GM21529 (cell line): ENCODE measurements at regions not wholly inside any gene's neighbourhood (a gene's known extent, or its start where the extent isn't known, plus 50 kb on each side); places are given as distances from the start of the nearest gene placed in this dataset.
A peak's percentile ranks its signal among the peaks of the same experiment; 100 is the strongest.

ENCODE experiments used
- ATAC-seq: cut with Tn5 transposase; IDR thresholded peaks from one replicate; pipeline ENCODE4 v1.9.1; 2021; ENCODE audit not compliant: unreplicated experiment

DNA sequence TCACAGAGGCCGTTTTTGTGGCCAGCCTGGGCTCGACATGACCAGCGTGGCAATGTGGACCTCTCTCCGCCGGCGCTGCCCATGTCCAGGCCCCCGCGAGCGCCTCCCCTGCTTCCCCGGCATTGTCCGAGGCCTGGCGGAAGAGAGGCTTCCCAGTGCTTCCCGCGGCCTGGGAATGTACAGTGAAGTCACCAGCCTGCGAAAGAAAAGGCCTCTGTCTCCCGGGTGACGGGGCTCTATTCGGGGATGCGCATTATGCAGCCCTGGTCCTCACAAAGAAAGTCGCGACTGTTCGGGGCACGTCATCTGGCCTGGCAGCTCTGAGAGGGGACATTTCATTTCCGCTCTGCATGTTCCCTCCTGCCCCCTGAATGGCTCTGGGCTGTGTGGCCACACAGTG is 109.2 kb upstream of the AGAP1 start:
- ATAC-seq: no peak

DNA sequence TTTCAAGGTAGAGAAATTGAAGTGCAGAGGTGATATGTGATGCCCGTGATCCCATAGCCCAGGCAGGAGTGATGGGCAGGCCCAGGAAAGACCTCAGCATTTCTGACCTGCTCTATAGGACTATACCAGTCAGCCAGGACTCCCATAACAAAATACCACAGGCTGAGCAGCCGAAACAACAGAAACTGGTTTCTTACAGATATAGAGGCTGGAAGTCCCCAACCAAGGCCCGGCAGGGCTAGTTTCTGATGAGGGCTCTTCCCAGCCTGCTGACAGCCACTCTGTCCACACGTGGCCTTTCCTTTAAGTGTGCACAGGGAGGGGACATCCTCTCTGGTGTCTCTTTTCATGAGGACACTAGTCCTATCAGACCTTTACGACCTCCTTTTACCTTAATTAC is 104.2 kb upstream of the AGAP1 start:
- ATAC-seq: no peak

GRCh38 chr2:235390108-235390815 is 103.6 kb upstream of the AGAP1 start:
- peak; percentile 78 for ATAC-seq

GRCh38 chr2:235390816-235391194 is 103.0 kb upstream of the AGAP1 start:
- no peak for ATAC-seq

DNA sequence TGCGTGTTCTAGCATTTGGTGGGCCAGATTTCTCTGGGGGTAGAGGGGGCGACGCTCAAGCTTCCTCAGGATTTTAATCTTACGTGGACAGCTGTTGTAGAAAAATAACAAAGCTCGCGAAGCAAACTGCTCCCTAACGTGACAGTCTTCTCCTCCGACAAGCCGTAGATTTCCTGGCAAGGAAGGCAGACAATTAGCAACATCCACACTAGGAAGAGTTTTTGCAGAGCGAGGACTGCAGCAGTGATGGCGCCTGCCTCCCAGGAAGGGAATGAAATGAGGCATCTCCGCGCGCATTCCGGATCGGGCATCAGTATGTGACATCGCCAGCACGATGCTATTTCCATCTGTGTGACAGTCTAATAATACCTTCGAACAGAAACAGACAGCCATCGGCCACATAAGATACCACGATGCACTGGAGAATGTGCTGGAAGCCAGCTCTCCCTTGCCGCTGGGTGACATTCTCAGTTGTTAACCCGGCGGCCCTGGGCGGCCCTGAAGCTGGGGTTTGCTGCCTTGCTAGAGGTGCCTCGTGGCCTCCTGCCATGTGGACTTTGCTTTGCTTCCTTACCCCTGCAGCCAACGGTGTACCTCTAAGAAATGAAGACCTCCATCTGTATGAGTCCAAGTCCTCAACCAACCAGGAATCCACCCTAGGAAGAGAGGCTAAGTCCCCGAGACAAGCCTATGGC is 101.8 kb upstream of the AGAP1 start:
- ATAC-seq: no peak

- no peak for ATAC-seq
Measured at GRCh38 chr2:235394278-235394828, 99.5 kb upstream of the AGAP1 start.

- no peak for ATAC-seq
Measured at GRCh38 chr2:235396071-235396846, 97.6 kb upstream of the AGAP1 start.

GRCh38 chr2:235398321-235398720 is 95.5 kb upstream of the AGAP1 start:
- no peak for ATAC-seq

DNA sequence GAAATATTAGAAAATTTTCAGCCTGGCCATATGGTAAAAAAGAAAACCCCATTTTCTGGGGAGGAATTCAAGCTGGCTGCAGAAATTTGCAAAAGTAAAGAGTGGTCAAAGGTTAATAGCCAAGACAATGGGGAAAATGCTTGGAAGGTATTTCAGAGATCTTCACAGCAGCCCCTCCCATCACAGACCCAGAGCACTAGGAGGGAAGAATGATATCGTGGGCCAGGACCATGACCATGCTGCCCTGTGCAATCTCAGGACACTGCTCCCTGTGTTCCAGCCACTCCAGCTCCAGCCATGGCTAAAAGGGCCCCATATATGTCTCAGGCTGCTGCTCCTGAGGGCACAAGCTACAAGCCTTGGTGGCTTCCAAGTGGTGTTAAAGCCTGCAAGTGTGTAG is 93.9 kb upstream of the AGAP1 start:
- no peak for ATAC-seq

DNA sequence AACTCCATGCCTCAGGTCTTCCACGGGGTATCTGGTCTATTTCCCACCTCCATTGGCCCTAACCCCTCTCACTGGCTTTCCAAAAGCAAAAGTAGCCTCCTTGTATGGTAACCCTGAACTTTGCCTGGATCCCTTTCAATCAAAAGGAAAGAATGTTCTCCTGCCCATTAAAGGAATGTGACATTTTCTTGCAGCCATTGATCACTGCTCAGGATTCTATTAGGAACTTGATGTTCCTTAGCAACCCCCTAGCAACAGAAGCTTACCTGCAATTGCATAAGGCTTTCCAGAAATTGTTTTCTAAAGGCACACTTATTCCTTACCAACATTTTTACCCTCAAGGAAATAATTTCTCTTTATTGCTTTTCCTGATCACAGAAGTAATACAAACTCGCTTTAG is 91.4 kb upstream of the AGAP1 start:
- ATAC-seq: no peak

DNA sequence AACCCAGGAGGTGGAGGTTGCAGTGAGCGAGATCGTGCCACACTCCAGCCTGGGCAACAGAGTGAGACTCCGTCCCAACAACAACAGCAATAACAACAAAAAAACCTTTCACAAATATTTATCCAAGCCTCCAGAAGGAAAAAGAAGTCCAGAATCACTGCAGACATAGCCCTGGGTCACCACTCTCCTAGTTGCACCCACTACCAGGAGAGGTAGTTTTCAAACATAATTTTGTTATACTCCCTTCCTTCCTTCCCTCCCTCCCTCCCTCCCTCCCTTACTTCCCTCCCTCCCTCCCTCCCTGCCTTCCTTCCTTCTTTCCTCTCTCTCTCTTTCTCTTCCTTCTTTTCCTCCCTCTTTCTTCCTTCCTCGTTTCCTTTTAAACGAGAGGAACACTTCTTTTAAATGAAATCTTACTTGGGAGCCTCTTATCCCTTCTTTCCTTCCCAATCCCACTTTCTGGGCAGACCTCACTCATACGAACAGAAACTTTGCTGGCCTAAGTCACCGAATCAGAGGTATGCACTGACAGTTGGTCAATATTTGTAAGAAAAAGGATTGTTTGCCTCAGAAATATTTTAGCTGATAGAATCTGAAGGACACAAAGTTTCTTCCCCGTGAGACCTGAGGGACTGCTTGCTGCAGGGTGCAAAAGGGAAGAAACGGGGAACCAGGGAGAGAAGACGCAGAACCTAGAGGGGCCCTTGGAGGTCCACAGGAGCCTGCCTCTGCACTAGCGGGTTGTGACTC is 88.1 kb upstream of the AGAP1 start:
- no peak for ATAC-seq

- ATAC-seq: no peak
Measured at GRCh38 chr2:235406430-235406829, 87.4 kb upstream of the AGAP1 start.

- no peak for ATAC-seq
Measured at GRCh38 chr2:235411905-235412485, 81.8 kb upstream of the AGAP1 start.

- ATAC-seq: no peak
Measured at GRCh38 chr2:235413064-235413463, 80.8 kb upstream of the AGAP1 start.

DNA sequence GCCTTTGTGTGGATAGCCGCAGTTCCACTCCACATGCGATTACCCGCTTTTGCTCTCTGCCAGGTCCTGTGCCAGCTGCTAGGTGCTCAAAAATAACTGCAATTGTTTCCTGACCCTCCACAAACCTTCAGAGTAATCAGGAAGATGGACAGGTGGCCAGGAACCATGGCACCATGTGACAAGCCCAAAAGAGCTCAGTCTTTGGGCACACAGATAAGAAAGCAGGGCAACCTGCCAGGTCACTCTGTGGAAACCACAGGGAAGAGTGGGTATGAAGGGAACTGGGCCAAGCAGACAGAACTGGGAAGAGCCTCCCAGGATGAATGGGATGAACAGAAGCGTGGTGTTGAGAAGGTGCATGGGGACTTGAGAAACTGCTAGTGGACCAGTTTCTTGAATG is 79.4 kb upstream of the AGAP1 start:
- no peak for ATAC-seq

DNA sequence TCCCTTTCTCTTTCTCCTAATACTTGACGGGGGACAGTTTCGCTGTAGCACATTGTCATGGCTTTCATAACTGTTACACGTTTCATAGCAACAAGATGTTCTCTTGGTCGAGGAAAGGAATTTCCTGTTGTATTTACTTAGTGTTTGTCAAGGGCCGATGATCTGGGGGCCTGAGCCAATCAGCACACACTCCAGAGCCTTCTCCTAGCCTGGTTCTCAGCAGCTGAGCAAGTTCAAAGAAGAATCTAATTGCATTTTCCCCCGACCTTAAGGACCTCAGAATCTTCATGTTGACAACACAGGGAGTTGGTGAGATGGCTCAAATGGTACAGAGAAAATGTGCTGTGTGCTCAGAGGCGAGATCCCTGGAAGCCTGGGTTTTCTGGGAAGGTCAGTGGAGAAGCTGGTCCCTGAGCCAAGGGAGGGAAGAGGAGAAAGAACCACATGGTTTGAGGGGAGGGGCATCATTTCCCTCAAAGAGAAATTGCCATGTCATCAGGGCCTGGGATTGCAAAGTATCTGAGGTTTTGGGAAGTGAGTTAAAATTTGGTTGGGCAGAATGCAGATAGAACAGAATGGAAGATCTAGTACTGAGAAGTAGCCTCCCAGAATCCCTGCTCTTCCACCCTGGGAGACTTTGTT is 76.9 kb upstream of the AGAP1 start:
- no peak for ATAC-seq

GRCh38 chr2:235418918-235419317 is 74.9 kb upstream of the AGAP1 start:
- no peak for ATAC-seq

GRCh38 chr2:235419996-235420395 is 73.8 kb upstream of the AGAP1 start:
- no peak for ATAC-seq

DNA sequence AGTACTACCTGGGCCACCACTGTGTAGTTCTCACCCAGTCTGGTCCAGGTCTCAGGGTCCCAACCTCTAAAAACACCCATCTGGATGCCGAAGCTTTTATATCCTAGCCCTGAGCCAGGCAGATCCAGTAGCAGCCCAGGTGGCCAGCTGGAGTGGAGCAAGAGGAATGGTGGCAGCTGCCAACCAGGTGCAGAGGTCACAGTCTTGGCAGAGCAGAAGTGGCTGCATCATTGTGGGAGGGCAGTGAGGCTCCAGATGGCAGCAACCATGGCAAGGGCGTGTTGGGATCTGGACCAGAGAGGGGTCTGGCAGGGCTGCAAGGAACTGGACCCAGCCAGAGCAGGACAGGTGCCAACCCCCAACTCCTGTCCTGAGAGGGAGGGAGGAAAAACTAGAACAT is 72.2 kb upstream of the AGAP1 start:
- no peak for ATAC-seq

DNA sequence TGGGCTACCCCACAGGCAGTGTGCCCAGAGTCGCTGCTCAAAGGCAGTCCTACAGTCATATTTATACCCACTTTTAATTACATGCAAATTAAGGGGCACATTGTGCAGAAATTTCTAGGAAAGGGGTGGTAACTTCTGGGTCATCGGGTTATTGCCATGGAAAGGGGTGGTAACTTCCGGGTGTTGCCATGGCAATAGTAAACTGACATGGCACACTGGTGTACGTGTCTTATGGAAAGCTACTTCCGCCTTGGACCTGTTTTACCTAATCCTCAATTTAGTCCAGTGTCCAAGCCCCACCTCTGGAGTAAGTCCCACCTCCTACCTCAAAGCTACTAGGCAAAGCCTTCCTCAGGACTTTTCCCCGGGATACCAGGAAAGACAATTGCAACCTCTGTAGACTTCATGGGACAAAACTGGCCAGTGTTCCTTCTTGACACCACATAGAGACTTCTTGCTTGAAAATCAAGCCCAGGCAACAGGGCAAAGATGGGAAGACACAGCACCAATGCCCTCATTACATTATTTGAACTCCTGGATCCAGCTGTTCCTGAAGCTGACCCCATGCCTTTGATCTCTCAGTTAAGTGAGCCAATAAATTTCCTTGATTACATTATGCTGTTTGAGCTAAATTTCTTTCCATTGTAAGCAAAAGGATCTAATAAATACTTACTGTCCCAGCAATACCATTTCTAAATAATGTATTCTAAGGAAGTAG is 63.3 kb upstream of the AGAP1 start:
- ATAC-seq: no peak
